GM18873 (cell line): ENCODE measurements at regions not wholly inside any gene's neighbourhood (a gene's known extent, or its start where the extent isn't known, plus 50 kb on each side); places are given as distances from the start of the nearest gene placed in this dataset.

Experiments used
- ATAC-seq: cut with Tn5 transposase; IDR thresholded peaks from one replicate; pipeline ENCODE4 v1.9.1; 2021; ENCODE audit warnings: mild to moderate bottlenecking, moderate library complexity, moderate number of reproducible peaks; ENCODE audit not compliant: unreplicated experiment, low FRiP score

DNA sequence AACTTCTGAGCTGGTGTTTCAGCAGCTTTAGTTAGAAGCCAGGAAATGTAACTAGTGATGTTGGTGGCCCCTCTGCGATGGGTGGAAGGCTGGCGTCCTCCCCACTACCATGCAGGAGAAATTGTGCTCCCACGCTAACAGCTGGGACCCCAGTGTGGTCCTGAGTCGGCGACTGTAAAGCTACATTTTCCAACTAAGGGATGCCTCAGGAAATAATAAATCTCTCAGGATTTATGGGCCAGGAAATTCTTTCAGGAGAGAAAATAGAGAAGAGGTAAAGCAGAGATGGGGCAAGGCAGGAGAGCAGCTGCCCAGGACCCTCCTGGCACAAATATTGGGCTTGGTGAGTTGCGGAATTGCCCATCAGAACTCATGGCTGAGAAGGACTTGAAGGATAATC is 186.9 kb downstream of the OPA1 start:
- ATAC-seq: no peak

DNA sequence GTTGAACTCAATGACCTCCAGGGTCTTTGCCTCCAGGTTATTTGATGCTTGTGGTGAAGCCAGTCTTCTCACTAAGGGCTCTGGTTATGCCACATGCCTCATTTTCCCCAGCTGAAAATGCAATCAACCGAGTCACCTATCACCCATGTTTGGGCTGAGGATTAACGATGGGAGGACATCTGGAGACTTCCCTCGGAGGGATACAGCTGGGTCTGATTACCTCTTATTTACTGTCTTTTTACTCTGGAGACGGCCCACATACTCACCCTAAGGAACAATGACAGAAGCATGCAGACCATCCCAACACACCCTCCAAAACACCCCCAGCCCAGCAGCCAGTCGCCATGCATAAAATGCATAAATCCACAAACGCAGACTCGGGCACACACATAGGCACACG is 187.4 kb downstream of the OPA1 start:
- no peak for ATAC-seq

DNA sequence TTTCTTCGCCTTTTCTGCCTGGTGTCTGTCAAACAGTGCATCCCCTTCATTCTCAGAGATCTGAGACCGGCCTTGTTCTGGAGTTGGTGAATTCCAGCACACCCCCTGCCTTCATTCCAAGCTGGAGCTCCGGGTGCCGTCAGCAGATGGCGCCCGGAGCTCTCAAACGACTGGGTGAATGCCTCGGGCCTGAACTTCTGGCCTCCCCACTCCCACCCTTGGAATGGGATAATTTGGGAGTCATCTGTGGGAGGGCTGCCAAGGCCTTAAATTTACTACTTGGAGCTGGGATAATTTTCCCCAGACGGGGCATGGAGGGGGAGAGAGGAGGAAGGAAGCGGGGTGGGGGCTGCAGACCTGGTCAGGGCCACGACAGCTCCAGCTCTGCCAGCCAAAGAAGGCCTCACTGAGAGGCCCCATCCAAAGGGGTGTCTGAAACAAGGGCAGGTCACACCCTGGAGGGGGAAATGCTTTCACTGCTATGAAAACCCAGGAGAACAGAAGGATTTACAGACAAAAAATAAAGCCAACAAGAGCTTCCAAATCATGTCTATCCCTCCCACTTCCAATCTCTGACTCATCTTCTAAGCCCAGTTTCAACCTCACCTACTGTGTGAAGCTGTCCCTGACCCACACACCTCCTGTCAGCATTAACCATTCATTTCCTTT is 187.9 kb downstream of the OPA1 start:
- no peak for ATAC-seq

DNA sequence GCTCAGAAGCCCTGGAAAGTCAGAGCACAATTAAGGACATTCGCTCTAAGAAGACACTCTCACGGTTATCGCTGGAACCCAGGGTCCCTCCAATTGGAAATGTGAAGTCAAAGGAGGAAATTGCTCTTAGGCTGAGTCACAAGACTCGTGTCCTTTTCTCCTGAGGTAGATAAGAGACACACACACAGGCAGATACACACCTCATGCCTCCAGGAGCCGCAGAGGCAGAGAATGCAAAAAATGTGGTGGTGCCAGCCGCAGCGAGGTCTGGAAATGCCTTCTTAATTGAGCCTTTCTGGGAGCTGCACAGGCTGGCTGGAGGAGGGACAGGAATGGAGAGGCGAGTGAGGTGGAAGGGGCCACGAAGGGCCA is 189.3 kb downstream of the OPA1 start:
- ATAC-seq: no peak

DNA sequence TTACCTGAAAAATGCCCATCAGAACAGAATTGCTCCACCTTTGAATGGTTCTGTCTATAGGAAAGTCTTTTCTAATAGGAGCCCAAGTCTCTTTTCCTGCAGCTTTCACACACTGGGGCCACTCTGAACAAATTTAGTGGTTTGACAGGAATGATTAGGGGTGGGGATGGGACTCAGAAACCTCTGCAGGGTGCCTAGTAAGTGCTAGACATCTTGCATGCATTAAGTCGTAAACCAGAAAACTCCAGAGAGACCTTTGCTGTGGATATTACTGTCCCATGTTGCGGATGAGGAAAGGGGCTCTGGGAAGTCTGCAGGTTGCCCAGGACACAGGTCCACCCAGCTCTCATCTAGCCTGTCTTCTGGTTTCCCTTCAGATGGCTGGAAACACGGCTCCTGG is 189.7 kb downstream of the OPA1 start:
- ATAC-seq: no peak

DNA sequence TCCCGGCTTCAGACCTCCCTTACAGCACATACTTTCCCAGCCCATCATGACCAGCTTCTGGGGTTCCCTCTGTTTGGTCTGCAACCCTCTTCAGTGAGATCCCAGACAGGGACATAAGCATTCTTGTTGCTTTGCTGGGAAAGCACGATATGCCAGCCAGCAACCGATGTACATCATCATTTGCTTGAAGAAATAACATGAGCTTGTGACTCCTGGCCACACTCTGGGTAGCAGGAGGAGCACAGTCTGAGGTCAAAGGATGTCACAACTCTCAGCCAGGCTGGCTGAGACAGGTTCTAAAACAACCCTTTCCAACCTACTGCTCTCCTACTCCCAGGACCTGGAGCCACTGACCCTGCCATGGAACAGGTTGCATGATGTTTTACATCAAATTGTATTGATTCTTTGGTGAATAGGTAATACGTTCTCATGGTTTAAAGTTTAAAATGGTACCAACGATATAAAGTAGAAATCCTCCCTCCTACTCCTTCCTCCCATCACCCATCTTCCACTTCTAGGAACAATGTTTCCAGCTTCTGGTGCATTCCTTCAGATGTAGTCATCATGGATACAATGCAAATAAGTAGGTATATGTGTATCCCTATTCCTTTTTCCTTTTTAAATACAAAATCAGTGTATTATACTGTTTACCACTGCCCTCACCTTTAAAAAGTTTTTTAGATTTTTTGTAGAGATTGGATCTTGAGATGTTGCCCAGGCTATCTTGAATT is 190.3 kb downstream of the OPA1 start:
- ATAC-seq: no peak

DNA sequence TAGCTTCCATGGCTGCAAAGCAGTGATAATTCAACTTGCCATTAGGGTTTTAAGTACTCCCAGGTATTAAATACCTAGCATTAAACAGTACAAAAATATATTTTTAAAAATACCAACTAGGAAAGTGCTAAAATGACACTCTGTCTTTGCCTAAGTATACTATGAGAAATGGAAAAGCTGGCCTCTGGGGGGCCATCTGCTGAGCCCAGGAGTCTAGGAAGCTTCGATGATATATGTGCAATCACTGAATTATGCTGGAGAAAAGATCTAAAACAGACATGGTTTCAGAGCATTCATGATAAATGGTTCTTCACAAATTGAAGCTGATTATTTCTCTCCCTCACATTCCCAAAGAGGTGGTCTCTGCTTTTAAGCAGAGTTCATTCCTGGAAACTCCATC is 191.8 kb downstream of the OPA1 start:
- no peak for ATAC-seq

DNA sequence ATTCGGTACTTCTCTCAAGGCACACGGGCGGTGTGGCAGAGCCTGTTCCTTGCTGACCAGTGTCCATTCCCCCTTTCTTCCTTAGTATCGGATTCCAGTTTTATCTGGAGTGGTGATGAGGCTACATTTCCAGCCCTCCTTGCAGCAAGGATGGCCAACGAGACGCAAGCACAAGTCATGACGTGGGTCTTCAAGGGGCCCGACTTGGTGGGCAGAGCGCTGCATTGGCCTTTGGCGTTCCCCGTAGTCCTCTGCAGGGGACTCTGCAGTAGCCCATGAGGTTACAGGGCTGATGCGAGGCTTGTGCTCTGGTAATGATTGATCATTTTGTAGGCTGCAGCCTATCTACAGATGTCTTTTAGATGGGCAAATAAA is 194.5 kb downstream of the OPA1 start:
- ATAC-seq: no peak

DNA sequence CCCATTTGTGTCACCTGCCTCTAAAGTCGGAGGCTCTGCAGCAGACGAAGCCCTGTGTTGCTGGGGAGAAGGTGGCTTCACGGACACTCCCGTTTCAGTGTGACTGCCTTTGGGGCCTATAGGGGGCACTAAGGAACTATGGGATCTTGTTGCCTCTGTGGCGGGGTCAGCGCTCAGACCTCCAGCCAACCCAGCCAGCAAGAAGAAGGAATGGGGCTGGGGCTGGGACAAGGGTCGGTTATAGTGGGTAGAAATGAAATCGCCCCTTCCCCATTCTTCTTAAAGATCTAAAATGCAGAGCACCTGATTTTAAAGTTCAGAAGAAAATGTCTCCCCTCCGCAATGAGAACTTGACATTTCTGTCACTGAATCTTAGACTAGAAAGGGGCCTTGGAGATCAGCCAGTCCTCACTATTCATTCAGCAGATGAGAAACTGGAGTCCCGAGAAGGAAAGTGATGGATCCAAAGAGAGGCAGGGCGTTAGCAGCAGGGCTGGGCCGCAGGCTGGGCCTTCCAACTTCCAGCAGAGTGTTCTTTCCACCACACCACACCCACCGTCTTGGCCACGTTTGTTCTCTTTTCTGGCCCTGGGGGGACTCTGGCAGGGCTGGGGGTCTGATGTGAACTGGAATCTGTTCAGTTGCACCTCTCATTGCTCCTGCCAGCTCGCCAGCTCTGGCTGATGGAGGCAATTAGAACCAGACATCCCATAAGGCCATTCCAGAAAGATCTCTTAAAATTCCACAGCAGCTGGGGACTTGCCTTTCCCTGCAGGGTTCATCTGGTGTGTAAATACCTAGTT is 195.4 kb downstream of the OPA1 start:
- no peak for ATAC-seq

DNA sequence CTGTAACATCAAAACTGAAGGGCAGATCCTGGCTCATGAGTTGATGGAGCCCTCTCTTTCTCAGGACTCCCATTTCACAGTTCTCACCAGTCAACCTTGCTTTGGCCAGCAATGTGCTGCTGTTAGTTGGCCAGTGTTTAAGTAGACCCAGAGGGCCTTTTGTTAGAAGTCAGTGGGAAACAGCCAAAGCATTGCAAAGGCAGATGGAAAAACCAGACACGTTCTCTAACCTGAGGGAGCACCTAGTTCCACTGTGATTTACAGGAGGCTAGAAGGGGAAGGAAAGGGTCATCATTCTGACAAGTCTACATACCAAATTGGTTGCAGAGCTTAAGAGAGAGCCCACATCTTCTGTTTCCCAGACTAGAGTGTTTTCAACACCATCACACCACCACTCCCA is 196.4 kb downstream of the OPA1 start:
- no peak for ATAC-seq

DNA sequence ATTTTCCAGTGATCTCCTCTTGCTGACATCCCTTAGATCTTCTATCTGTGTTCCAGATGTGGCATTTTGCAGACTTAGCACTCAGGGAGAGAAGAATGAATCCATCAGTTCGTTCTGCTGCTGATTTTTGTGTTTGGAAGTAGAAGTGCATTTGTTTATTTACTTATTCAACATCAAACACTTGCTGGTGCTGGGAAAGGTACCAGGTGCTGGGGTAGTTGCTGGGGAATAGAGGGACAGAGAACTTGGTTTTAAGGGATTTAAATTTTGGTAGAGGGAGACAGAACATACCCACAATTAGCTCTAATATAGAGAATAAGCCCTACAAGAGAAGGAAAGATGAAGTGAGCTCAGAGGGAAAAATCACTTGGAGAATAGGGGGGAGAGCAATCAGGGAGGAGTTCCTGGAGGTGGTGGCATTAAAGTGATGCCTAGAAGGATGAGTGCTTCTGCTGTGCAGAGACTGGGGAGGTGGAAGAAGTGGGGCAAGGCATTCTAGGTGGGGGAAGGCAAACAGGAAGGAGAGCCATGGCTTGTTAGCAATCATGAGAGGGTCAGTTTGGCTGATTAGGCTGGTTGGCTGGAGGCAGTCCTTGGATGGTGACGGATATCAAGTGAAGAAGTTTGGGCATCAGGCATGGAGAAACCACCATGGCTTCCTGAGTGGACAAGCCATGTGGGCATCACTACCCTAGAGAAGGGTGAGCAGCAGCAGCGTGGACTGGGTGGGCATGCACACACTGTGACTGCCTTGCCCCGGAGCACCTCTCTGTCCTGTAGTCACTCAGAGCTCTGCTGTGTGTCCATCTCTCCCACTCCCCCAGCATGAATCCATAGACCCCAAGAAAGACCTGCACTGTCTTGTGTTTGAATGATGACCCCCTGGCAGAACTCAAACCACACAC is 197.3 kb downstream of the OPA1 start:
- ATAC-seq: no peak

DNA sequence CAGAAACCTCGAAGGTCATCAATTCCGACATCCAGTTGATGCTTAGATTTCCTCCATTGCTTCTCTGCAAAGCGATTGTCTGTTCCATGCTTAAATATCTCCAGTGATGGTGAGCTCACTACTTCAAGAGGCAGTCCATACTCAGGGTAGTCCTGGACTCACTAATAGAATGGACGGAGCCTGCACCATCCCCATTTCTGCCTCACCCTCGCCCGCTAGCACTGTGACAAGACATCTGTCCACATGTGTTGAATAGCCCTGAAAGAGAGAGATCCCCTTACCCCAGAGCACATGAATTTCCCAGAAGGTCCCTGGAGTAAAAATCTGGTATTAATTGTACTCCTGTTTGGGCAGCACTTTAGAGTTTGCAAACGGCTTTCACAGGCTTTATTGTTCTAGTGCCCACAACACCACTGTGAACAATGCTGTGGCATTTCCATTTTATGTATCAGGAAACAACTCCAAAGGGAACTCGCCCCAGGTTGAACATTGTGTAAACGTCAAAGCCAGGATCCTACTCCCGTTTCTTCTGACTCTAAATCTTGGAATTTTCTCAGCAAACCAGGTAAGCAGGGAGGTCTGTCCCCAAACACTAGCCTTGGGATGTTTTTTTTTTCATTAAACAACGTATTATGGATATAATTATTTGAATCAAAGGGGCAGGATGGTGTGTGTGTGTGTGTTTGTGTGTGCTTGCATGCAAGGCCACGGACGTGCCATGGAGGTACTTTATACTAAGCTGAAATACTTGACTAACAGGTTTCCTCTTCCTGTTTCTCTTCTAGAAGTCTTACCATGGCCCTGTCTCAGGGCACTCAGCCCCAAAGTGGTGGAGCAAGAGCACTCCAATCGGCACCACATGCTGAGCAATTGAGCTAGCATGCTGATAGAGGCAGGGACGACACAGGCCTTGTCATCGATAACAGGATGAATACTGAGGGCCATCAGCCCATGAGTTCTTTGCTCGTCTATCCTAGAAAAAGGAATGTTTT is 198.3 kb downstream of the OPA1 start:
- no peak for ATAC-seq

DNA sequence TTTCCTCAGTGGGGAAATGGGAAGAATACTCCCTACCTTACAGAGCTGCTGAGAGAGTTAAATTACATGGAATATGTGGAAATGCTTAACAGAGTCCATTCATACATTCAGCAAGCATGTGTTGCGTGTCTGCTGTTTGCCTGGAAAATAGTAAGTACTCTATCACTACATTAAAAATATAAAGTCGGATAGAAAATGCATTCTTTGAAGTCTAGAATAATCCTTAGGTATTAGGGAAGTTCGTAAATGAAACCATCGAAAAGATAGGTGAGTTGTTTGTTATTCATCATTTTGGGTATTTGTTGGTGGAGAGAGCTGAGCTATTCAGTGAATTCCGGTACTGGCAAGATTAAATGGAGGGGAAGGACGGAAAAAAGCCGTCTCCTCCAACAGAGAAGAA is 200.1 kb downstream of the OPA1 start:
- ATAC-seq: no peak

DNA sequence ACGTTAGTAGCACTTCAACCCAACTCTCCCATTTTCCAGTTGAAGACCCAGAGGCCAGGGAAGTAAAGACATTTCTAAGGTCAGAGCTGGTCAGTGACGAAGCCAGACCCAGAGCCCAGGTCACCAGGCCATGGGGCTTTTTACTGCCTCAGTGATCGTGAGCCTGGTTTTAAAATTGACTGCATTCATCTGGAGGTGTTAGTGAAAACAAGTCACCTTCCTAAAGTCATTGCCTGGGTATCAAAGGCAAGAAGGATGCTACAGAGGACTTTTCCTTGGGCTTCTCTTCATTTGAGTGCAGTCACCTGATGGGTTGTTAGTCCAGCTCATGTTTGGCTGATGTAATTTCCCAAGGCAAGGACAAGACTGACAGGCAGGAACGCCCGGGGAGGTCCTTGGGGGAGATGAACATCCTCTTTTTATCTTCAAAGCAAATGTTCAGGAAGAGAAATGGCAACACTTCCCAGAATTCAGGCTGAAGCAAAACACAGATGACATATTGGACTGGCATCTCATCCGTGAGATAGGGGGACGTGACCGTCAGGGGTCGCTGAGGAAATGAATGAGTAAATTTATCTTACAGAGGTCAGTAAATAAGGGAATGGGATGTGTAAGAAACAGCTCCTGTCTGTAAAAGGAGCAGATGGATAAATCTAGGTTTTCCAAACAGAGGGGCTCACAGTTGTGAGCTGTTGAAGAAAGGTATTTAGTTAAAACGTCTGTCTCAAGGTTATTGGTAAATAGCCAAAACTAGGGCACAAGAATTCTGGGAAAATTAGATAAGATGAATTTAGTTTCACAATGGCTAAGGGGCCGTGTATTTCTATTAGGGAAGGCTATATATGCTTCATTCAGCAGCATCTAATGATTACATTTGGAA is 201.2 kb downstream of the OPA1 start:
- no peak for ATAC-seq

DNA sequence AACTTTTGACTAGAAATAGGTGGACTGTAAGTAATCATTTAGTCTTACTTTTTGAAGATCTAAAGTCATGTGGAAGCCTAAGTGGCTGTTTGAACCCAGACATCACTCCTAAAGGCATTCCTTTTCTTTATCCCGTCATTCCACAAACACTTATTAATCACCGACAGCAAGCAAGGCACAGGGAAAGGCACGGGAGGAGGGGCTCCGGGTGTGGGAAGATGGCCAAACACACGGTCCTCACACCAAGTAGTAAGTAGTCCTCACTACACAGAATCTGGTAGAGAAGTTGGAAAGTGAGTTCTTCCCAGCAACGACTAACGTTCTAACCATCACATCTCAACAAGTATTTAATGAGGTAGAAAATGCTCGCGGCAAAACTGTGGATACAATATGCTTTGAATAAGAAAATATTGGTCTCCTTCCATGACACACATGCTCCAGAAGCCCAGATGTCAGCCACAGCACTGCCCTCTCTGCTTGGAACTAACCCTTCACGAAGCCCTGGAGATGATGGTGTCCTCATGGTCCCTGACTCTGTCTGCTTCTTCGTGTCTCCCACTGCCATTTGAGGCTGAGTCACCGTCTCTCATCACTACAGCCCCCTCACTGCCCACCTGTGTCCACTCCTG is 202.2 kb downstream of the OPA1 start:
- no peak for ATAC-seq

DNA sequence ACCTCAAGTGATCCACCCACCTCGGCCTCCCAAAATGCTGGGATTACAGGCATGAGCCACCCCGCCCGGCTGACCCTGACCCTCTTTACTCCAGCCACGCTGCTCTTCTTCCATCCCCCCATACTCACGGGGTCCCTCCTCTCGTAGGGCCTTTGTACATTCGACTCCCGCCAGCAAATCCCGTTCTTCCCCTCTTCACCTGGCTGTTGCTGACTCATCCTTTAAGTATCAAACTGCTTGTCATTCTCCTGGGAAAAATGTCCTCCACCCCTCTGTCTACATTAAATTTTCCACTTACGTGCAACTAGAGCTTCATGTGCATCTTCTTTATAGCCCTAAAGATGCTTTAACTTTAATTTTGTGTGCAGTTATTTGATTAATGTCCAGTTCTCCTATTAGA is 203.1 kb downstream of the OPA1 start:
- ATAC-seq: no peak

DNA sequence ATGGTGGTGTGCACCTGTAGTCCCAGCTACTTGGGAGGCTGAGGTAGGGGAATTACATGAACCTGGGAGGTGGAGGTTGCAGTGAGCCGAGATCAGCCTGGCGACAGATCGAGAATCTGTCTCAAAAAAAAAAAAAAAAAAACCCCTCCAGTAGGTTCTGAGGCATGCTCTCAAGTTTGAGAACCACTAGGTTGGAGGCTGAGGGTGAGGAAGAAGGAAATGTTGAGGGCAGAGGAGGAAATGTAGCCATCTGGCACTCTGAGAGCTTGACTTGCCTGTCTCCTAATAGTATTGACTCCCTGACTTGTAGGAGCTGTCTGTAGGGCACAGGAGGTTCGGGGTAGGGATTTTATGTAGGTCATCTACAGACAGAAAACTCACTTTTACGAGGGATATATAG is 204.6 kb downstream of the OPA1 start:
- no peak for ATAC-seq

DNA sequence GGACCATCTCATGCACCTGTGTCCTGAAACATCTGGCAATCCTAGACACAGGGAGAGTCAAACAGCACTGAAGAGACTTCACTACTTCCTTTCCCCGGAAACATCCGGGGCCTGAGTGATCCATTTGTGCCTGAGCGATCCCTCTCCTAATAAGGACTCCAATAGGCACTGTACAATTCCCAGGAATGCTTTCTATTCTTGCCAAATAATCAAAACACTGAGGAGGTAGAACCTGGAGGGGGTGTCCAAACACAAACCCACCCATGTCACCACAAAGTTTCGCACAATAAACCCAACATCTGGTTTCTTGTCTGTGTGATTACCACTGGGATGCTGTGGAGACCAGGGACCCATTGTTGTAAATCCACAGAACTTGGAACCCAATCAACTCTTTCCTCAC is 205.0 kb downstream of the OPA1 start:
- ATAC-seq: no peak
